ENCODE measurements at regions not wholly inside any gene's neighbourhood (a gene's known extent, or its start where the extent isn't known, plus 50 kb on each side); places are given as distances from the start of the nearest gene placed in this dataset.

- TF ChIP-seq, protein P1, sequence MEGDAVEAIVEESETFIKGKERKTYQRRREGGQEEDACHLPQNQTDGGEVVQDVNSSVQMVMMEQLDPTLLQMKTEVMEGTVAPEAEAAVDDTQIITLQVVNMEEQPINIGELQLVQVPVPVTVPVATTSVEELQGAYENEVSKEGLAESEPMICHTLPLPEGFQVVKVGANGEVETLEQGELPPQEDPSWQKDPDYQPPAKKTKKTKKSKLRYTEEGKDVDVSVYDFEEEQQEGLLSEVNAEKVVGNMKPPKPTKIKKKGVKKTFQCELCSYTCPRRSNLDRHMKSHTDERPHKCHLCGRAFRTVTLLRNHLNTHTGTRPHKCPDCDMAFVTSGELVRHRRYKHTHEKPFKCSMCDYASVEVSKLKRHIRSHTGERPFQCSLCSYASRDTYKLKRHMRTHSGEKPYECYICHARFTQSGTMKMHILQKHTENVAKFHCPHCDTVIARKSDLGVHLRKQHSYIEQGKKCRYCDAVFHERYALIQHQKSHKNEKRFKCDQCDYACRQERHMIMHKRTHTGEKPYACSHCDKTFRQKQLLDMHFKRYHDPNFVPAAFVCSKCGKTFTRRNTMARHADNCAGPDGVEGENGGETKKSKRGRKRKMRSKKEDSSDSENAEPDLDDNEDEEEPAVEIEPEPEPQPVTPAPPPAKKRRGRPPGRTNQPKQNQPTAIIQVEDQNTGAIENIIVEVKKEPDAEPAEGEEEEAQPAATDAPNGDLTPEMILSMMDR (IDR thresholded peaks at IDR 0.05; ENCODE audit: insufficient read depth, low read depth, low read length): peak; percentile 55
- DNase-seq (ENCODE audit: low read depth): peak; percentile 67
Measured at GRCh38 chr2:63692002-63692606, 103.3 kb downstream of the MDH1 start.

DNA sequence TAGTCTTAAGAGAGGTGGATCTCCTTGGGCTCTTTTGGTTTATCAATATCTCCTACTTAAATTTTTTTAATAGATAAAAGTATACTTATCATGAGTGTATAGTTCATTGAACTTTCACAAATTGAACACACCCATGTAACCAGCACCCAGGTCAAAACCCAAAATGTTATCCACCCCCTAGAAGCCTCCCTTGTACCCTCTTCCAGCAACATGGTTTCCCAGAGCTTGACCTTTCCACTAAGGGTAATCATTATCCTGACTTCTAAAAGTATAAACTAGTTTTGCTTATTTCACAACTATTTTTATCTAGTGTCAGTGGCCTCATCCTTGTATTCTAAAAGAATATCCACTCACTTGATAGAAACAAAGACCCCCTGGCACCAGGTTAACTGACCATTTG, 106.8 kb downstream of the MDH1 start:
- DNase-seq (ENCODE audit: low read depth): no peak
- TF ChIP-seq, protein P1 (IDR thresholded peaks at IDR 0.05; ENCODE audit: insufficient read depth, low read depth, low read length): no peak
- H3K4me3 ChIP-seq (ENCODE audit: low read depth, low read length): no peak overlapping the region

More at GRCh38 chr2:63692002-63692606, 103.3 kb downstream of the MDH1 start:
- H3K4me3 ChIP-seq (ENCODE audit: low read depth, low read length): no peak overlapping the region

- TF ChIP-seq, protein P1 (IDR thresholded peaks at IDR 0.05; ENCODE audit: insufficient read depth, low read depth, low read length): no peak
- no peak for DNase-seq (ENCODE audit: low read depth)
- no peak overlapping the region for H3K4me3 ChIP-seq (ENCODE audit: low read depth, low read length)
Measured at GRCh38 chr2:63696496-63696895, 107.7 kb downstream of the MDH1 start.

GRCh38 chr2:63697160-63697559, 108.4 kb downstream of the MDH1 start:
- TF ChIP-seq, protein P1 (IDR thresholded peaks at IDR 0.05; ENCODE audit: insufficient read depth, low read depth, low read length): no peak
- DNase-seq (ENCODE audit: low read depth): no peak
- H3K4me3 ChIP-seq (ENCODE audit: low read depth, low read length): no peak overlapping the region

DNA sequence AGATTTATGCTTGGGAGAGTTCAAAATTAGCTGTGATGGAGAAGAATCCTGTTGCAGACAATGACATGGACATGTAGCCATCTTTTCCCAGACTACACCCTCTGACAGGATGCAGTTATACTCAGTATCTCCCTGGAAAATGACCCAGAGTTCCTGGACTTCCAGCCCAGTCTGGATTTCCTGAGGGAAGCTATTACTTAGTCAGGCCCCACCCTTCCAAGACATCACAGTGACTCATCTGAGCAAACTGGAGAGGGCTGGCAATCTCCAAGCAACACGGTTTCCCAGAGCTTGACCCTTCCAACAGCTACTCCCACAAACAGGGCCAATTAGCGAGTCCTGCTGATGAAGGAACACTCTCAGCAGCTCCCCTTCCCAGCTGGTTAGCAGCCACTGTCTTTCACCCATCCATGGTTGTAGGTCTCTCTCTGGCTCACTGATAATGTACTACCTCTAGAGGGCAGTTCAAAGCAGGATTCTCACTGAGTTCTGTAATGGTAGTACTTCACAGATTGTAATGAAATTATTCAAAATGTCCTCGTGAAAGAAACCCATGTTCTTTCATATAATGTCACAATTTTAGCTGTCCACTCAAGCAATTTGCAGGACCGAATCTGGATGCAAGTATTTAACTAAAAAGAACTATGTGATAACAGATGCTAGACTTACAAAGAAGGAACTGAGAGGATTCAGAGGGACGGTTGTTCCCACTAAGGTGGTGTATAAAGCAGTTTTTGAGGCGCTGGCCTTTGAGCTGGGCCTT, 110.2 kb downstream of the MDH1 start:
- TF ChIP-seq, protein P1 (IDR thresholded peaks at IDR 0.05; ENCODE audit: insufficient read depth, low read depth, low read length): peak; percentile 76
- DNase-seq (ENCODE audit: low read depth): peak; percentile 94
- no peak overlapping the region for H3K4me3 ChIP-seq (ENCODE audit: low read depth, low read length)

GRCh38 chr2:63699549-63699839, 110.7 kb downstream of the MDH1 start:
- peak; percentile 31 for DNase-seq (ENCODE audit: low read depth)
- TF ChIP-seq, protein P1 (IDR thresholded peaks at IDR 0.05; ENCODE audit: insufficient read depth, low read depth, low read length): no peak
- H3K4me3 ChIP-seq (ENCODE audit: low read depth, low read length): no peak overlapping the region
